ENCODE measurements at regions not wholly inside any gene's neighbourhood (a gene's known extent, or its start where the extent isn't known, plus 50 kb on each side); places are given as distances from the start of the nearest gene placed in this dataset.

- DNase-seq (no peak), ATAC-seq (no peak)
- Histone ChIP-seq H3K27ac (no peak overlapping the region), H3K9me3 (no peaks in the 10 kb centered on the region), H3K4me1 (no peaks in the 10 kb centered on the region), H3K36me3 (no peaks in the 10 kb centered on the region), H3K4me3 (no peak overlapping the region), H3K27me3 (no peaks in the 10 kb centered on the region)
- intact Hi-C loops (cut with DNase I), result no loop called here
- TF ChIP-seq CTCF (IDR thresholded peaks at IDR 0.05) (no peak), POLR2A (IDR thresholded peaks at IDR 0.05) (no peak)
- WGBS (ENCODE audit: insufficient coverage, low coverage, low lambda C conversion rate, missing lambda C conversion rate), result 67% methylated on average over 23 of the region's 24 CpGs
Measured at GRCh38 chr2:238688193-238689153, 159.4 kb upstream of the TWIST2 start.

- 75% methylated on average over 2 of the region's 2 CpGs for WGBS (ENCODE audit: insufficient coverage, low coverage, low lambda C conversion rate, missing lambda C conversion rate)
- DNase-seq (peak in 1 of 3 donors; percentile 31), ATAC-seq (no peak)
- TF ChIP-seq POLR2A (IDR thresholded peaks at IDR 0.05) (no peak), CTCF (IDR thresholded peaks at IDR 0.05) (no peak)
- H3K9me3 ChIP-seq, result no peaks in the 10 kb centered on the region
- H3K36me3 ChIP-seq, result no peaks in the 10 kb centered on the region
- H3K4me3 ChIP-seq, result no peak overlapping the region
- H3K27me3 ChIP-seq, result no peaks in the 10 kb centered on the region
- H3K4me1 ChIP-seq, result no peaks in the 10 kb centered on the region
- intact Hi-C loops (cut with DNase I), result no loop called here
- no peak overlapping the region for H3K27ac ChIP-seq
Measured at GRCh38 chr2:238689331-238689730, 158.6 kb upstream of the TWIST2 start.

GRCh38 chr2:238689871-238690389 lies 158.0 kb upstream of the TWIST2 start:
- Histone ChIP-seq H3K36me3 (no peaks in the 10 kb centered on the region), H3K9me3 (no peaks in the 10 kb centered on the region), H3K27ac (no peak overlapping the region), H3K4me1 (peaks cover 0 to 3% (median 1%) of the 10 kb centered on the region in 4 donors), H3K4me3 (no peak overlapping the region), H3K27me3 (no peaks in the 10 kb centered on the region)
- intact Hi-C loops (cut with DNase I), result no loop called here
- ATAC-seq (no peak), DNase-seq (no peak)
- 47% methylated on average over 3 of the region's 7 CpGs for WGBS (ENCODE audit: insufficient coverage, low coverage, low lambda C conversion rate, missing lambda C conversion rate)
- TF ChIP-seq CTCF (IDR thresholded peaks at IDR 0.05), result no peak
- no peak for TF ChIP-seq POLR2A (IDR thresholded peaks at IDR 0.05)

- intact Hi-C loops (cut with DNase I), result no loop called here
Measured at GRCh38 chr2:238690511-238690910, 157.4 kb upstream of the TWIST2 start.

More at GRCh38 chr2:238690511-238690910, 157.4 kb upstream of the TWIST2 start:
- Histone ChIP-seq H3K4me1 (peaks cover 0 to 9% (median 4%) of the 10 kb centered on the region in 4 donors), H3K27ac (no peak overlapping the region), H3K4me3 (no peak overlapping the region), H3K36me3 (no peaks in the 10 kb centered on the region), H3K27me3 (no peaks in the 10 kb centered on the region), H3K9me3 (no peaks in the 10 kb centered on the region)
- ATAC-seq (no peak), DNase-seq (peak in 1 of 3 donors; percentile 42)
- WGBS (ENCODE audit: insufficient coverage, low coverage, low lambda C conversion rate, missing lambda C conversion rate), result 50% methylated on average over 1 of the region's 11 CpGs
- TF ChIP-seq POLR2A (IDR thresholded peaks at IDR 0.05), result no peak
- no peak for TF ChIP-seq CTCF (IDR thresholded peaks at IDR 0.05)
